CD4-positive, alpha-beta memory T cell (primary cell): ENCODE measurements at regions not wholly inside any gene's neighbourhood (a gene's known extent, or its start where the extent isn't known, plus 50 kb on each side); places are given as distances from the start of the nearest gene placed in this dataset.

Experiments used
- CTCF ChIA-PET: fragments of 350-600 bp; sonication (Branson Sonifier 250); formaldehyde crosslinking; loops from one replicate; lab custom pipeline; 2021; ENCODE audit warnings: inconsistent platforms; ENCODE audit not compliant: partially characterized antibody; lab: Charles Lee
- POLR2A ChIA-PET: fragments of 350-600 bp; sonication (Branson Sonifier 250); formaldehyde crosslinking; loops from one replicate; lab custom pipeline; 2021; ENCODE audit not compliant: partially characterized antibody; lab: Charles Lee
- DNase-seq, 5 donors: peaks; one replicate each; pipeline versions ENCODE4 v3.0.0 to v3.0.0-alpha.2; 2020 to 2022; ENCODE audit warnings: mixed read lengths in 1 of 5
- H3K27ac ChIP-seq: one replicate; pipeline ENCODE4 v1.7.0; 2013; ENCODE audit warnings: low read depth, low read length
- H3K27me3 ChIP-seq: 2 replicates; pipeline ENCODE4 v1.7.0; 2013; ENCODE audit warnings: mild to moderate bottlenecking, low read length, moderate library complexity; ENCODE audit not compliant: insufficient read depth
- H3K36me3 ChIP-seq: 2 replicates; pipeline ENCODE4 v1.7.0; 2013; ENCODE audit warnings: mild to moderate bottlenecking, low read length, moderate library complexity; ENCODE audit not compliant: insufficient read depth
- H3K4me1 ChIP-seq: 2 replicates; pipeline ENCODE4 v1.7.0; 2013; ENCODE audit warnings: mild to moderate bottlenecking, low read length, moderate library complexity; ENCODE audit not compliant: insufficient read depth
- H3K4me3 ChIP-seq, 2 donors: one replicate each; pipeline ENCODE4 v1.7.0; 2013; ENCODE audit warnings: low read length in 2 of 2, mild to moderate bottlenecking in 1 of 2
- H3K9me3 ChIP-seq, 2 donors: one replicate each; pipeline ENCODE4 v1.7.0; 2013; ENCODE audit warnings: low read length in 2 of 2, control low read depth in 1 of 2; ENCODE audit not compliant: control insufficient read depth in 1 of 2
- H3K27ac Mint-ChIP-seq, 7 donors: one replicate each; pipeline ENCODE4 v1.8.0; 2020 to 2021; ENCODE audit warnings: mixed read lengths in 7 of 7, mild to moderate bottlenecking in 6 of 7, inconsistent platforms in 3 of 7, moderate library complexity in 3 of 7
- H3K27me3 Mint-ChIP-seq, 2 donors: one replicate each; pipeline ENCODE4 v1.8.0; 2020 to 2021; ENCODE audit warnings: mixed read lengths in 2 of 2
- H3K36me3 Mint-ChIP-seq, 2 donors: one replicate each; pipeline ENCODE4 v1.8.0; 2020 to 2021; ENCODE audit warnings: mixed read lengths in 2 of 2, inconsistent platforms in 1 of 2, mild to moderate bottlenecking in 1 of 2
- H3K4me1 Mint-ChIP-seq, 4 donors: one replicate each; pipeline ENCODE4 v1.8.0; 2020 to 2021; ENCODE audit warnings: mixed read lengths in 4 of 4, mild to moderate bottlenecking in 1 of 4
- H3K4me3 Mint-ChIP-seq, 8 donors: one replicate each; pipeline ENCODE4 v1.8.0; 2020 to 2021; ENCODE audit warnings: mixed read lengths in 8 of 8, mild to moderate bottlenecking in 7 of 8, moderate library complexity in 6 of 8, inconsistent platforms in 3 of 8
- H3K9me3 Mint-ChIP-seq, 8 donors: one replicate each; pipeline ENCODE4 v1.8.0; 2020 to 2021; ENCODE audit warnings: mixed read lengths in 8 of 8, mild to moderate bottlenecking in 5 of 8, inconsistent platforms in 3 of 8, moderate library complexity in 1 of 8
- intact Hi-C: fragments of 100-400 bp; cut with micrococcal nuclease; formaldehyde crosslinking; loops from one replicate; pipeline ENCODE4 v1.15.1; 2023

DNA sequence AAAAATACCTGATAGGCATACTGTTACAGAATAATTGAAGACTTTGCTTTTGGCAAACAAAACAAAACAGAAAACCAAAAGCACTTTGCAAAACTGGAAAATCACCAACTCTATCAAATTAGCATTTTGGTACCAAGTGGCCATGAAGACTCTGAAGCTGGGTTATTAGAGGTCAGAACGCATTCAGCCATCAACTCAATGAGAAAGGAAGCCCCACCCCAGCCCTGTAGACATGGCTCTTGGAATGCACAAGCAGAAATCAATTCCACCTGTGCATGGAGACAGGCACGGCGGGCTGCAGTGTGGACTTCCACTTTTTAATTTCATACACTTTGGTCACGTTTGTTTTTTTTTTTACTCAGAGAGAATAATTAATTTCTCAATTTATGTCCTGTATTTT lies 93.6 kb upstream of the DHX15 start:
- CTCF ChIA-PET: interaction anchor here (1.0 kb wide), 1 partner anchor 11 kb away, joined by 3 read pairs; no protein-coding TSS in a partner anchor
- DNase-seq: no peak
- H3K27me3 ChIP-seq: no peaks in the 10 kb centered on the region
- POLR2A ChIA-PET: no interaction called here
- no peaks in the 10 kb centered on the region for H3K4me1 ChIP-seq
- H3K27ac Mint-ChIP-seq: no peak overlapping the region
- no peak overlapping the region for H3K27ac ChIP-seq
- H3K9me3 Mint-ChIP-seq: peaks cover 0 to 9% (median 2%) of the 10 kb centered on the region in 8 donors
- no peaks in the 10 kb centered on the region for H3K9me3 ChIP-seq
- H3K4me1 Mint-ChIP-seq: no peaks in the 10 kb centered on the region
- H3K4me3 ChIP-seq: no peak overlapping the region
- H3K36me3 Mint-ChIP-seq: no peaks in the 10 kb centered on the region
- H3K4me3 Mint-ChIP-seq: no peak overlapping the region
- intact Hi-C loops: no loop called here
- H3K36me3 ChIP-seq: no peaks in the 10 kb centered on the region
- H3K27me3 Mint-ChIP-seq: peaks cover 8 to 21% of the 10 kb centered on the region in 2 donors

DNA sequence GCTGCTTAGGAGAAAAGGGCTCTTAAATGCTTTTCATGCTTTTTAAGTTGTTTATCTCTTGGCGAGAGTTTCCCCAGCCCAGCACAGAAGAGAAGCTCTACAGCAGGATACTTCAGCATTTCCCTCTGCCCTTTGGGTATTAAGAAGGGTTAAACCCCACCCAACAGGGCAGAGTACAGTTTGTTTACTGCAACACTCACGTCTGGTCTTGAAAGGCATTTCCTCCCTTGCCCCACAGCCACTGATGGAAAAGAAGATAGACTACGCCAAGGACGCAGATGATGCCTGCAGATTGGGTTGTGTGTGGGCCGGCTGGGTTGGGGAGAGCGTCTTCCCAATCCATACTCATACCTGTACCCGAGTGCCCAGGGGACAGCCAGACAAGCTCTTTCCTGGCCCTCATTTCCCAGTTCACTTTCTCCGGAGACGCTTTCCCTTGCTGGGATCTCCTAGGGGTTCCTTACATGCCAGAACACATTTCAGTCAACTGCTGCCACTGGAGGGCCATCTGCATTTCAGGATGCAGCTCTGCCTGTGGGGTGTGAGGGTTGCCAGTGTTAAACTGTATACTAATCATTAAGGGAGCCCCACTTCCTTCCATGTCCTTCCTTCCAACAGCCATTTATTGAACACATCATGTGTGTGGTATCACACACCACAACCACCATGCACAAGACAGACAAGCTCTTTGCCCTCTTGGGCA lies 96.5 kb upstream of the DHX15 start:
- intact Hi-C loops: no loop called here
- H3K4me1 Mint-ChIP-seq: no peaks in the 10 kb centered on the region
- CTCF ChIA-PET: no interaction called here
- H3K9me3 Mint-ChIP-seq: peaks cover 0 to 5% (median 2%) of the 10 kb centered on the region in 8 donors
- Histone ChIP-seq H3K4me1 (no peaks in the 10 kb centered on the region), H3K27me3 (no peaks in the 10 kb centered on the region), H3K9me3 (no peaks in the 10 kb centered on the region), H3K36me3 (no peaks in the 10 kb centered on the region), H3K27ac (no peak overlapping the region), H3K4me3 (no peak overlapping the region)
- H3K36me3 Mint-ChIP-seq: no peaks in the 10 kb centered on the region
- POLR2A ChIA-PET: no interaction called here
- no peak overlapping the region for H3K27ac Mint-ChIP-seq
- H3K4me3 Mint-ChIP-seq: no peak overlapping the region
- DNase-seq: no peak
- peaks cover 10 to 23% of the 10 kb centered on the region in 2 donors for H3K27me3 Mint-ChIP-seq

DNA sequence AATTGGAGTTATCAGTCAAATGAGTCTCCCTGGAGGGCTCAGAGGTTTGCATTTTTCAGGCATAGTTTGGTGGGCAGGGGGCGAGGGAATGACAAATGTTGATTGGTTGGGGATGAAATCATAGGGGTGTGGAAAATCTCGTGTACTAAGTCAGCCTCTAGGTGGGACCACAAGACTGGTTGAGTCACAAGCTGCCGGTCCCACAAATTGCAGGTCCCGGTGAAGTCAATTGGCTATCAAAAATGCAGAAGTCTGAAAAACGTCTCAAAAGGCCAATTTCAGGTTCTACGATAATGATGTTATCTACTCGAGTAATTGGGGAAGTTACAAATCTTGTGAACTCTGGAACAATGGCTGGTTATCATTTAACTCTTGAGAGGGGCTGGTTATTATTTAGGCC lies 98.8 kb upstream of the DHX15 start:
- Mint-ChIP-seq H3K4me1 (no peaks in the 10 kb centered on the region), H3K27me3 (peaks cover 12 to 20% of the 10 kb centered on the region in 2 donors), H3K4me3 (no peak overlapping the region), H3K9me3 (peaks cover 0 to 2% (median 0%) of the 10 kb centered on the region in 8 donors), H3K27ac (no peak overlapping the region), H3K36me3 (no peaks in the 10 kb centered on the region)
- no peaks in the 10 kb centered on the region for H3K9me3 ChIP-seq
- no peak overlapping the region for H3K27ac ChIP-seq
- POLR2A ChIA-PET: no interaction called here
- no peaks in the 10 kb centered on the region for H3K36me3 ChIP-seq
- no peaks in the 10 kb centered on the region for H3K27me3 ChIP-seq
- intact Hi-C loops: no loop called here
- CTCF ChIA-PET: no interaction called here
- no peak for DNase-seq
- no peaks in the 10 kb centered on the region for H3K4me1 ChIP-seq
- H3K4me3 ChIP-seq: no peak overlapping the region

DNA sequence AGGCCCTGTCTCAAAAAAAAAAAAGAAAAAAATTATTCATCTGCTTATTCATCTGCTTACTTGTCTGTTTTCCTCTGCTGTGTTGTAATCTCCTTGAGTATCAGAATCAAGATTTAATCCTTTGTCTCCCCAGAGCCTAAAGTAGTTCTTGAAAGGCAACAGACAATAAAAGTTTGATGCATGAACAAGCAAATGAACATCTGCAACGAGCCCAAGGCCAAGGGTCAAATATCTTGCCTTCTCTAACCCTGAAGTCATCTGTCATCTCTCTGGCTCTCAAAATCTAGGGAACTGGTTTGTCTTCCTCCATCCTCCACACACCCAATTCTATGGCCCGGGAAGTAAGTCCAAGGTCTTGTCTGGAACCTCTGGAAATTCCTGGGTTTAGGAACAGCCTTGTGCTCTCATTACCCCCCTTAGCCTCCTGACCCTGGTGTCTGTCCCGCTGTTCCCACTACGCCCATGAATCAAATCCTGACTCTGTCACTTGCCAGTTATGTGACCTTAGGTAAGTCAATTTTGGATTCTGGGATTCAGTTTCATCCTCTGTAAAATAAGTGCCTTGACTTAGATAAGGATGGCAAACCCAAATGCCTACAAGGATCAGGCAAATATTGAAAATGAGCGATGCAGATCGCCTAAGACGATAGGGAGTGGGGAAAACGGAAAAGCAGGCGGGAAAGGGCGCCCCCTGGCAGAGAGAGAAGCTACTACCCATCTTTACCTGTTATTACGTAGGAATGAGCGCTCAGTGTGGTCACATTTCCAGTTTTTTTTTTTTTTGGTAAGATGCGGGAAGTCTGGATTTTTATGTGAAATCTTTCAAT lies 102.7 kb upstream of the DHX15 start:
- no peaks in the 10 kb centered on the region for H3K36me3 ChIP-seq
- H3K27me3 Mint-ChIP-seq: peaks cover 15 to 18% of the 10 kb centered on the region in 2 donors
- H3K4me1 ChIP-seq: no peaks in the 10 kb centered on the region
- H3K27ac ChIP-seq: no peak overlapping the region
- peaks cover 0 to 8% (median 2%) of the 10 kb centered on the region in 8 donors for H3K9me3 Mint-ChIP-seq
- H3K4me3 Mint-ChIP-seq: no peak overlapping the region
- ChIA-PET POLR2A (no interaction called here), CTCF (no interaction called here)
- no peaks in the 10 kb centered on the region for H3K4me1 Mint-ChIP-seq
- H3K36me3 Mint-ChIP-seq: no peaks in the 10 kb centered on the region
- no peaks in the 10 kb centered on the region for H3K9me3 ChIP-seq
- H3K27ac Mint-ChIP-seq: no peak overlapping the region
- no peaks in the 10 kb centered on the region for H3K27me3 ChIP-seq
- no peak for DNase-seq
- intact Hi-C loops: no loop called here
- no peak overlapping the region for H3K4me3 ChIP-seq

DNA sequence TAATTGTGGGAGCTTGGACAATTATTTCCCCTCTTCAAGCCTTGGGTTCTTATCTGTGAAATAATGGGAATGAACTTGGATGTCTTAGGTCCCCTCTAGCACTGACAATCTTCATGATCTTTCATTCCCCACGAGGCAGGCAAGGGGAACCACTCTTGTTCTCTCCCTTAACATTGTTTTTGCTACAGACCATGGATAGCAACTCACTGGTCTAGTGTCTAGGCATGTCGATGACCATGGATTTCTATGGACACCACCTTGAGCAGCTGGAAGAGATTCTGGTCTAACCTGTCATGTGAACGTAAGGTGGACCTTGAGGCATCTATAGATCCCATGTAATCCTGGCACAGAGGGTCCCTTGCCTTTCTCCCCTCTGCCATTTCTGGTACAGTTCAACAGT lies 104.1 kb upstream of the DHX15 start:
- DNase-seq: no peak
- no peak overlapping the region for H3K4me3 Mint-ChIP-seq
- H3K9me3 ChIP-seq: no peaks in the 10 kb centered on the region
- H3K27ac Mint-ChIP-seq: no peak overlapping the region
- H3K4me1 ChIP-seq: no peaks in the 10 kb centered on the region
- no peaks in the 10 kb centered on the region for H3K27me3 ChIP-seq
- H3K27me3 Mint-ChIP-seq: peaks cover 11 to 15% of the 10 kb centered on the region in 2 donors
- no peak overlapping the region for H3K27ac ChIP-seq
- CTCF ChIA-PET: no interaction called here
- no peak overlapping the region for H3K4me3 ChIP-seq
- no peaks in the 10 kb centered on the region for H3K36me3 Mint-ChIP-seq
- no peaks in the 10 kb centered on the region for H3K36me3 ChIP-seq
- H3K9me3 Mint-ChIP-seq: peaks cover 0 to 10% (median 3%) of the 10 kb centered on the region in 8 donors
- POLR2A ChIA-PET: no interaction called here
- no peaks in the 10 kb centered on the region for H3K4me1 Mint-ChIP-seq
- intact Hi-C loops: no loop called here

DNA sequence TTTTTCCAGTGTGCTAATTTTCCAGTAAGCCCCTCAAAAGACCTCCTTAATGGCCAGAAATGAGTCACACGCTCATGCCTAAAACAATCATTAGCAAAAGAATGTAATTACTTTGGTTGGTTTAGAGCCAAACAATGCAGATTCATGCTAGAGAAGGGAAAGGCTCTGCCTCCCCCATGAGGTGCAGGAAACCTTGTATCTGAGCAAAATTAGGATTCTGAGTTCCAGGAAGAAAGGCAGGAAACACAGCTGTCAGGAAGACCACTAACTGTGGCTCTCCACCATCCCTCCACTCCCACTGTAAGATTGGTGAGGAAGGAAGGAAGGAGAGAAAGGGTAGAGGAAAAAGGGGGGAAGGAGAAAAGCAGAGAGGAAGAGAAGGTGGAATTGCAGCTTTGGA lies 104.9 kb upstream of the DHX15 start:
- no peak for DNase-seq
- ChIA-PET CTCF (no interaction called here), POLR2A (no interaction called here)
- Histone ChIP-seq H3K4me1 (no peaks in the 10 kb centered on the region), H3K4me3 (no peak overlapping the region), H3K27me3 (no peaks in the 10 kb centered on the region), H3K36me3 (no peaks in the 10 kb centered on the region), H3K9me3 (no peaks in the 10 kb centered on the region), H3K27ac (no peak overlapping the region)
- peaks cover 10 to 12% of the 10 kb centered on the region in 2 donors for H3K27me3 Mint-ChIP-seq
- intact Hi-C loops: no loop called here
- no peaks in the 10 kb centered on the region for H3K36me3 Mint-ChIP-seq
- H3K9me3 Mint-ChIP-seq: peaks cover 0 to 10% (median 5%) of the 10 kb centered on the region in 8 donors
- no peak overlapping the region for H3K4me3 Mint-ChIP-seq
- H3K27ac Mint-ChIP-seq: no peak overlapping the region
- no peaks in the 10 kb centered on the region for H3K4me1 Mint-ChIP-seq

DNA sequence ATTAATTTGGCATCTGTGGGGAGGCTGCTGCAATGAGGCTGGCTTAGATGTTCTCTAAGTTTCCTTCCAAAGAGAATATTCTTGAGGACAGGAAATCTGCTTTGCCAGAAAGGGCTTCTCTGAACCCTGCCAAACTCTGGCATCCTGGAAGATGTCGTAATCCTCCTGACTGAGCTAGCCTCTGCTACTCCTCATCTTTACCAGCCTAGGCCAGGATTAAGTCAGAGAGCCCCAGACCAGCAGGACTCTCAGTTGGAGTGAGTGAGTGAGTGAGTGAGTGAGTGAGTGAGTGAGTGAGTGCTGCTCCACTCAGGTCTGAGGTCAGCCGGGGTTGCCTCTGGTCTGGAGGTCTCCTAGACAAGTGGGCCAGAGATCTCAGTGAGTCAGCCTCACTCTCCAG lies 104.9 kb upstream of the SOD3 start:
- H3K27ac Mint-ChIP-seq: no peak overlapping the region

More for the DNA sequence above, 104.9 kb upstream of the SOD3 start:
- no peaks in the 10 kb centered on the region for H3K9me3 ChIP-seq
- Mint-ChIP-seq H3K9me3 (peaks cover 0 to 10% (median 5%) of the 10 kb centered on the region in 8 donors), H3K4me3 (no peak overlapping the region), H3K27me3 (peaks cover 10 to 12% of the 10 kb centered on the region in 2 donors), H3K4me1 (no peaks in the 10 kb centered on the region), H3K36me3 (no peaks in the 10 kb centered on the region)
- no peaks in the 10 kb centered on the region for H3K4me1 ChIP-seq
- POLR2A ChIA-PET: no interaction called here
- H3K4me3 ChIP-seq: no peak overlapping the region
- H3K27me3 ChIP-seq: no peaks in the 10 kb centered on the region
- no peak overlapping the region for H3K27ac ChIP-seq
- H3K36me3 ChIP-seq: no peaks in the 10 kb centered on the region
- CTCF ChIA-PET: no interaction called here
- DNase-seq: no peak
- intact Hi-C loops: no loop called here
